DND-41 (cell line): ENCODE measurements at regions not wholly inside any gene's neighbourhood (a gene's known extent, or its start where the extent isn't known, plus 50 kb on each side); places are given as distances from the start of the nearest gene placed in this dataset.

Source experiments
- ATAC-seq: fragments of 200-7000 bp; cut with Tn5 transposase; 3 replicates; pipeline ENCODE4 v1.9.1; 2021; ENCODE audit warnings: low read depth; ENCODE audit not compliant: insufficient read depth
- DNase-seq: peaks from one replicate; pipeline ENCODE4 v3.0.0-alpha.2; 2020
- H2AFZ ChIP-seq: 2 replicates; pipeline ENCODE4 v1.6.0; 2012; ENCODE audit warnings: low read depth, low read length
- H3K27ac ChIP-seq: 2 replicates; pipeline ENCODE4 v1.5.1; 2012; ENCODE audit warnings: low read length, inconsistent platforms
- H3K27me3 ChIP-seq: fragments of 200-600 bp; sonication (generic); 2 replicates; pipeline ENCODE4 v1.6.0; 2012; ENCODE audit warnings: low read length, mild to moderate bottlenecking, inconsistent platforms; ENCODE audit not compliant: insufficient read depth, poor library complexity
- H3K36me3 ChIP-seq: 2 replicates; pipeline ENCODE4 v1.5.1; 2012; ENCODE audit warnings: low read length, inconsistent platforms; ENCODE audit not compliant: insufficient read depth
- H3K4me1 ChIP-seq: 2 replicates; pipeline ENCODE4 v1.5.1; 2012; ENCODE audit warnings: mild to moderate bottlenecking, low read length; ENCODE audit not compliant: insufficient read depth
- H3K4me2 ChIP-seq: 2 replicates; pipeline ENCODE4 v1.6.0; 2012; ENCODE audit warnings: mild to moderate bottlenecking, moderate library complexity, low read length, inconsistent platforms; ENCODE audit not compliant: insufficient read depth
- H3K4me3 ChIP-seq, 2 experiments: fragments of 200-600 bp in 1 of 2; shearing (Covaris generic) in 1 of 2; 2 replicates each; pipeline ENCODE4 v1.5.1; 2012 to 2016; ENCODE audit warnings: inconsistent platforms in 2 of 2, low read length in 2 of 2, mild to moderate bottlenecking in 2 of 2, low read depth in 1 of 2, moderate library complexity in 1 of 2
- H3K79me2 ChIP-seq: 2 replicates; pipeline ENCODE4 v1.6.0; 2012; ENCODE audit warnings: low read length, inconsistent platforms; ENCODE audit not compliant: insufficient read depth
- H3K9ac ChIP-seq: 2 replicates; pipeline ENCODE4 v1.6.0; 2012; ENCODE audit warnings: low read depth, mild to moderate bottlenecking, inconsistent platforms, low read length, moderate library complexity
- H3K9me3 ChIP-seq: 2 replicates; pipeline ENCODE4 v1.5.1; 2012; ENCODE audit warnings: low read length, moderate library complexity, mild to moderate bottlenecking, inconsistent platforms; ENCODE audit not compliant: insufficient read depth, severe bottlenecking
- H4K20me1 ChIP-seq: 2 replicates; pipeline ENCODE4 v1.6.0; 2012; ENCODE audit warnings: low read length; ENCODE audit not compliant: insufficient read depth
- EZH2 ChIP-seq: IDR thresholded peaks from 3 replicates; pipeline ENCODE4 v1.6.1; 2012; ENCODE audit warnings: borderline replicate concordance, low read depth, mild to moderate bottlenecking, moderate library complexity, low read length, inconsistent platforms; ENCODE audit not compliant: severe bottlenecking
- TF ChIP-seq, protein P1 (sequence below): IDR thresholded peaks from 2 replicates; pipeline ENCODE4 v1.5.1; 2012; ENCODE audit warnings: borderline replicate concordance, low read length, moderate library complexity, mild to moderate bottlenecking; ENCODE audit not compliant: poor library complexity, severe bottlenecking; ENCODE audit errors: extremely low read depth

DNA sequence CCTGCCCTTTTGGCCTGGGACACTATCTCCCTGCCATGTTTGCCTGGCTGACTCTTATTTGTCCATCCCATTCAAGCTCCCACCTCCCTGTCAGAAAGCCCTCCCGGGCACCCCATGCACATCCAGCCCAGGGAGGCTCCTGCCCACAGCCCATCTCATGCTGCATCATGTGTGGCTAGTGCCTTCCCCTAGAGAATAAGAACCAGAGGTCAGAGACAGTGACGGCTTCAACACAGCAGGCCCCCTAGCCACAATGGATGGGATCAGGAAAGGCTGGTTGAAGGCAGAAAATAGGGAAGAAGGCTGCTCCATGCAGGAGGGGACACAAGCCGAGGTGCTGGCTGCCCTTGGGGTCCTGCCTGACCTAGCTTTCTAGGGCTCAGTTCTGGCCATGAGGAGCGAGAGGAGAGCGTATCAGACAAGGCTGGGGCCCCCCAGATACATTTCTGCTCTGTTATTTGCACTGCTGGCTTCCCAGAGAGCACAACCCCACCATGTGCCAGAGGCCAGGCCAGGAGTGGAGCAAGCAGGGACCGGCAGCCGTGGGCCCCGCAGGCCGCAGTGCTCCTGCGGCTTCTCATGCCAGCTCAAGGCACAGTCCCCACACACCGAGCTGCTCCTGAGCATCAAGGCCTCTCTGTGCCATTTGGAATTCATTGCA is 161.1 kb upstream of the ZMIZ1 start:
- TF ChIP-seq, protein P1, sequence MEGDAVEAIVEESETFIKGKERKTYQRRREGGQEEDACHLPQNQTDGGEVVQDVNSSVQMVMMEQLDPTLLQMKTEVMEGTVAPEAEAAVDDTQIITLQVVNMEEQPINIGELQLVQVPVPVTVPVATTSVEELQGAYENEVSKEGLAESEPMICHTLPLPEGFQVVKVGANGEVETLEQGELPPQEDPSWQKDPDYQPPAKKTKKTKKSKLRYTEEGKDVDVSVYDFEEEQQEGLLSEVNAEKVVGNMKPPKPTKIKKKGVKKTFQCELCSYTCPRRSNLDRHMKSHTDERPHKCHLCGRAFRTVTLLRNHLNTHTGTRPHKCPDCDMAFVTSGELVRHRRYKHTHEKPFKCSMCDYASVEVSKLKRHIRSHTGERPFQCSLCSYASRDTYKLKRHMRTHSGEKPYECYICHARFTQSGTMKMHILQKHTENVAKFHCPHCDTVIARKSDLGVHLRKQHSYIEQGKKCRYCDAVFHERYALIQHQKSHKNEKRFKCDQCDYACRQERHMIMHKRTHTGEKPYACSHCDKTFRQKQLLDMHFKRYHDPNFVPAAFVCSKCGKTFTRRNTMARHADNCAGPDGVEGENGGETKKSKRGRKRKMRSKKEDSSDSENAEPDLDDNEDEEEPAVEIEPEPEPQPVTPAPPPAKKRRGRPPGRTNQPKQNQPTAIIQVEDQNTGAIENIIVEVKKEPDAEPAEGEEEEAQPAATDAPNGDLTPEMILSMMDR = no peak
- no peak for TF ChIP-seq EZH2
- no peak overlapping the region for H3K4me3 ChIP-seq
- H3K36me3 ChIP-seq = no peaks in the 10 kb centered on the region

DNA sequence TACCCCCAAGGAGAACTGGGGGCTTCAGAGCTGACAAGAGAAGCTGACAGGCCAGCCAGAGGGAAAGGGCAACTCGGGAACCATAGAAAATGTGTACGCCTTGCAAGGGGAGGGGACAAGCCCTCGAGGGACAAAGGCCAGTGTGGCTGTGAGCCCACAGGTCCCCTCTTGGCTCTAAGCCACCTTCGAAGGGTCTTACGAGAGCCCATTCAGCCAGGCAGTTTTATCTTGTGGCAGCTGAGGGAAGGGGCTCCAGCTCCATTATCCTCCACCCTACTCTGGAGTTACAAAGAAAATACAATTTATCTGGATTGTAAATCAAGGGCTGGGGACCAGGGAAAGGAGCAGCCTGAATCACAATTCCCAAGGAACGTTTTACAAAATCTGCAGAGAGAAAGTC is 159.5 kb upstream of the ZMIZ1 start:
- H3K9me3 ChIP-seq = no peaks in the 10 kb centered on the region
- no peaks in the 10 kb centered on the region for H3K36me3 ChIP-seq
- H3K4me3 ChIP-seq = no peak overlapping the region
- H3K4me2 ChIP-seq = no peak overlapping the region
- ATAC-seq (no peak), DNase-seq (no peak)
- peaks cover 13% of the 10 kb centered on the region for H3K27me3 ChIP-seq
- H3K27ac ChIP-seq = no peak overlapping the region
- TF ChIP-seq, protein P1 = no peak
- no peak for TF ChIP-seq EZH2
- peaks cover 3% of the 10 kb centered on the region; the same call in 1 of the 2 replicates for H4K20me1 ChIP-seq
- no peaks in the 10 kb centered on the region for H3K79me2 ChIP-seq
- H3K4me1 ChIP-seq = no peaks in the 10 kb centered on the region
- H2AFZ ChIP-seq = no peak overlapping the region
- no peak overlapping the region for H3K9ac ChIP-seq

More for the DNA sequence above, 161.1 kb upstream of the ZMIZ1 start:
- Histone ChIP-seq H3K4me2 (no peak overlapping the region), H4K20me1 (peaks cover 3% of the 10 kb centered on the region; the same call in 1 of the 2 replicates), H3K27ac (no peak overlapping the region), H3K4me1 (no peaks in the 10 kb centered on the region), H3K79me2 (no peaks in the 10 kb centered on the region), H3K9me3 (no peaks in the 10 kb centered on the region), H2AFZ (no peak overlapping the region), H3K9ac (no peak overlapping the region), H3K27me3 (peaks cover 13% of the 10 kb centered on the region)
- ATAC-seq (no peak), DNase-seq (no peak)

DNA sequence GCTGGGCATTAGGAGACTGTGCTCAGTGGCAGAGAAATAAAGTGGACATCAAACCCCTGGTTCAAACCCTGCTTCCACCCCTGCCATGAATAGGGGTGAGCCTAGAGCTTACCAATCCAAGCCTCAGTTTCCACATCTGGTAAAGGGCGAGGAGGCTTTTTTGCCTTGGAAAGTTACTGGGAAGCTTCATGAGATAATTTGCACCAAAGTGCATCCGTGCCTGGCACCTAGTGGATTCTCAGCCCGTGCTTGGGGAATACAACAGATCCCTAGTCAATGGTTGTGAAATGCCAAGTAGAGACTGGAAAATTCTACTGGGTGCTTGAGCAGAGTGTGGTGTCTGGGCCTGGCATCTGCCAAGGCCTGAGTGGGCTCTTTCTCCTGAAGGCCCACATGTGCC is 158.7 kb upstream of the ZMIZ1 start:
- no peaks in the 10 kb centered on the region for H3K4me1 ChIP-seq
- peaks cover 13% of the 10 kb centered on the region for H3K27me3 ChIP-seq
- no peak overlapping the region for H3K27ac ChIP-seq
- no peak overlapping the region for H3K9ac ChIP-seq
- no peak for TF ChIP-seq EZH2
- TF ChIP-seq, protein P1 = no peak
- H4K20me1 ChIP-seq = peaks cover 3% of the 10 kb centered on the region; the same call in 1 of the 2 replicates
- no peak overlapping the region for H3K4me2 ChIP-seq
- H3K79me2 ChIP-seq = no peaks in the 10 kb centered on the region
- no peaks in the 10 kb centered on the region for H3K9me3 ChIP-seq
- H3K4me3 ChIP-seq = no peak overlapping the region
- H3K36me3 ChIP-seq = no peaks in the 10 kb centered on the region
- no peak overlapping the region for H2AFZ ChIP-seq
- DNase-seq (no peak), ATAC-seq (no peak)
